ENCODE measurements at regions not wholly inside any gene's neighbourhood (a gene's known extent, or its start where the extent isn't known, plus 50 kb on each side); places are given as distances from the start of the nearest gene placed in this dataset.
"Not testable (repeated sequence)": the region's sequence is repeated elsewhere in the genome, so short reads cannot be mapped to it uniquely, and the experiment has no call there.

- no peaks in the 10 kb centered on the region for H3K36me3 ChIP-seq (replicated peaks; ENCODE audit: control insufficient read depth, insufficient read depth, low read length)
- no peaks in the 10 kb centered on the region for H3K27me3 ChIP-seq (ENCODE audit: control insufficient read depth, insufficient read depth, low read length)
- no peak overlapping the region for H3K4me3 ChIP-seq (ENCODE audit: insufficient read depth, low read depth, low read length)
- DNase-seq: no peak
Observed at GRCh38 chr9:31759703-31760102, 624.7 kb upstream of the ACO1 start.

- H3K36me3 ChIP-seq (replicated peaks; ENCODE audit: control insufficient read depth, insufficient read depth, low read length); DNase-seq; H3K4me3 ChIP-seq (ENCODE audit: insufficient read depth, low read depth, low read length); H3K27me3 ChIP-seq (ENCODE audit: control insufficient read depth, insufficient read depth, low read length): not testable (repeated sequence)
Observed at GRCh38 chr9:31774021-31774420, 610.4 kb upstream of the ACO1 start.

- H3K4me3 ChIP-seq (ENCODE audit: insufficient read depth, low read depth, low read length): no peak overlapping the region
- H3K36me3 ChIP-seq (replicated peaks; ENCODE audit: control insufficient read depth, insufficient read depth, low read length): no peaks in the 10 kb centered on the region
- no peak for DNase-seq
- H3K27me3 ChIP-seq (ENCODE audit: control insufficient read depth, insufficient read depth, low read length): no peaks in the 10 kb centered on the region
Observed at GRCh38 chr9:31774571-31774970, 609.9 kb upstream of the ACO1 start.

GRCh38 chr9:31776471-31776870, 608.0 kb upstream of the ACO1 start:
- no peaks in the 10 kb centered on the region for H3K36me3 ChIP-seq (replicated peaks; ENCODE audit: control insufficient read depth, insufficient read depth, low read length)
- no peaks in the 10 kb centered on the region for H3K27me3 ChIP-seq (ENCODE audit: control insufficient read depth, insufficient read depth, low read length)
- no peak for DNase-seq
- H3K4me3 ChIP-seq (ENCODE audit: insufficient read depth, low read depth, low read length): no peak overlapping the region

GRCh38 chr9:31783491-31783890, 601.0 kb upstream of the ACO1 start:
- H3K4me3 ChIP-seq (ENCODE audit: insufficient read depth, low read depth, low read length): no peak overlapping the region
- no peaks in the 10 kb centered on the region for H3K27me3 ChIP-seq (ENCODE audit: control insufficient read depth, insufficient read depth, low read length)

GRCh38 chr9:31790720-31791119, 593.7 kb upstream of the ACO1 start:
- Histone ChIP-seq H3K4me3 (ENCODE audit: insufficient read depth, low read depth, low read length) (no peak overlapping the region), H3K36me3 (replicated peaks; ENCODE audit: control insufficient read depth, insufficient read depth, low read length) (no peaks in the 10 kb centered on the region), H3K27me3 (ENCODE audit: control insufficient read depth, insufficient read depth, low read length) (no peaks in the 10 kb centered on the region)
- no peak for DNase-seq

More at GRCh38 chr9:31783491-31783890, 601.0 kb upstream of the ACO1 start:
- no peaks in the 10 kb centered on the region for H3K36me3 ChIP-seq (replicated peaks; ENCODE audit: control insufficient read depth, insufficient read depth, low read length)
- no peak for DNase-seq

- Histone ChIP-seq H3K4me3 (ENCODE audit: insufficient read depth, low read depth, low read length) (no peak overlapping the region), H3K27me3 (ENCODE audit: control insufficient read depth, insufficient read depth, low read length) (no peaks in the 10 kb centered on the region), H3K36me3 (replicated peaks; ENCODE audit: control insufficient read depth, insufficient read depth, low read length) (no peaks in the 10 kb centered on the region)
- DNase-seq: peak; percentile 19
Observed at GRCh38 chr9:31799953-31800609, 584.4 kb upstream of the ACO1 start.

- Histone ChIP-seq H3K36me3 (replicated peaks; ENCODE audit: control insufficient read depth, insufficient read depth, low read length) (no peaks in the 10 kb centered on the region), H3K27me3 (ENCODE audit: control insufficient read depth, insufficient read depth, low read length) (no peaks in the 10 kb centered on the region), H3K4me3 (ENCODE audit: insufficient read depth, low read depth, low read length) (no peak overlapping the region)
- DNase-seq: peak; percentile 28
Observed at GRCh38 chr9:31807574-31808256, 576.7 kb upstream of the ACO1 start.

- DNase-seq: no peak
- Histone ChIP-seq H3K27me3 (ENCODE audit: control insufficient read depth, insufficient read depth, low read length) (no peaks in the 10 kb centered on the region), H3K36me3 (replicated peaks; ENCODE audit: control insufficient read depth, insufficient read depth, low read length) (no peaks in the 10 kb centered on the region), H3K4me3 (ENCODE audit: insufficient read depth, low read depth, low read length) (no peak overlapping the region)
Observed at GRCh38 chr9:31808766-31809165, 575.7 kb upstream of the ACO1 start.

- Histone ChIP-seq H3K4me3 (ENCODE audit: insufficient read depth, low read depth, low read length) (no peak overlapping the region), H3K27me3 (ENCODE audit: control insufficient read depth, insufficient read depth, low read length) (no peaks in the 10 kb centered on the region), H3K36me3 (replicated peaks; ENCODE audit: control insufficient read depth, insufficient read depth, low read length) (no peaks in the 10 kb centered on the region)
- DNase-seq: no peak
Observed at GRCh38 chr9:31820426-31820825, 564.0 kb upstream of the ACO1 start.

GRCh38 chr9:31821583-31821982, 562.9 kb upstream of the ACO1 start:
- Histone ChIP-seq H3K4me3 (ENCODE audit: insufficient read depth, low read depth, low read length) (no peak overlapping the region), H3K27me3 (ENCODE audit: control insufficient read depth, insufficient read depth, low read length) (no peaks in the 10 kb centered on the region), H3K36me3 (replicated peaks; ENCODE audit: control insufficient read depth, insufficient read depth, low read length) (no peaks in the 10 kb centered on the region)
- DNase-seq: no peak

GRCh38 chr9:31823365-31823764, 561.1 kb upstream of the ACO1 start:
- Histone ChIP-seq H3K36me3 (replicated peaks; ENCODE audit: control insufficient read depth, insufficient read depth, low read length) (no peaks in the 10 kb centered on the region), H3K4me3 (ENCODE audit: insufficient read depth, low read depth, low read length) (no peak overlapping the region), H3K27me3 (ENCODE audit: control insufficient read depth, insufficient read depth, low read length) (no peaks in the 10 kb centered on the region)
- DNase-seq: no peak

GRCh38 chr9:31824860-31825259, 559.6 kb upstream of the ACO1 start:
- Histone ChIP-seq H3K4me3 (ENCODE audit: insufficient read depth, low read depth, low read length) (no peak overlapping the region), H3K36me3 (replicated peaks; ENCODE audit: control insufficient read depth, insufficient read depth, low read length) (no peaks in the 10 kb centered on the region), H3K27me3 (ENCODE audit: control insufficient read depth, insufficient read depth, low read length) (no peaks in the 10 kb centered on the region)
- no peak for DNase-seq

GRCh38 chr9:31837211-31837610, 547.2 kb upstream of the ACO1 start:
- DNase-seq: no peak
- Histone ChIP-seq H3K4me3 (ENCODE audit: insufficient read depth, low read depth, low read length) (no peak overlapping the region), H3K27me3 (ENCODE audit: control insufficient read depth, insufficient read depth, low read length) (no peaks in the 10 kb centered on the region), H3K36me3 (replicated peaks; ENCODE audit: control insufficient read depth, insufficient read depth, low read length) (no peaks in the 10 kb centered on the region)

- no peaks in the 10 kb centered on the region for H3K36me3 ChIP-seq (replicated peaks; ENCODE audit: control insufficient read depth, insufficient read depth, low read length)
- no peaks in the 10 kb centered on the region for H3K27me3 ChIP-seq (ENCODE audit: control insufficient read depth, insufficient read depth, low read length)
- no peak for DNase-seq
- no peak overlapping the region for H3K4me3 ChIP-seq (ENCODE audit: insufficient read depth, low read depth, low read length)
Observed at GRCh38 chr9:31839273-31839672, 545.2 kb upstream of the ACO1 start.
